Gastrocnemius medialis (tissue), 4 donors: ENCODE measurements at regions not wholly inside any gene's neighbourhood (a gene's known extent, or its start where the extent isn't known, plus 50 kb on each side); places are given as distances from the start of the nearest gene placed in this dataset.

Source experiments
- CTCF ChIP-seq, 5 experiments: fragments of 450-650 bp in 3 of 5; fragments of 200-600 bp in 2 of 5; sonication (generic) in 2 of 5; IDR thresholded peaks in 4 of 5; conservative IDR thresholded peaks in 1 of 5; 1 replicate in 4 of 5; 2 replicates in 1 of 5; pipeline ENCODE4 v1.5.1; 2016 to 2019; ENCODE audit warnings: antibody characterized with exemption in 5 of 5, mild to moderate bottlenecking in 3 of 5, moderate library complexity in 3 of 5
- POLR2A ChIP-seq, 2 donors: fragments of 450-650 bp; IDR thresholded peaks; one replicate each; pipeline ENCODE4 v1.6.1; 2017; ENCODE audit warnings: antibody characterized with exemption in 2 of 2, mild to moderate bottlenecking in 2 of 2, moderate library complexity in 2 of 2

- TF ChIP-seq CTCF (IDR thresholded peaks at IDR 0.05 in 4 of 5, conservative IDR thresholded peaks at IDR 0.05 in 1 of 5) (no peak), POLR2A (IDR thresholded peaks at IDR 0.05) (no peak)
Measured at GRCh38 chr17:72053449-72053848, 67.4 kb upstream of the SOX9 start.
